G401.6 (cell line): ENCODE measurements at regions not wholly inside any gene's neighbourhood (a gene's known extent, or its start where the extent isn't known, plus 50 kb on each side); places are given as distances from the start of the nearest gene placed in this dataset.
"Not testable (repeated sequence)": the region's sequence is repeated elsewhere in the genome, so short reads cannot be mapped to it uniquely, and the experiment has no call there.

ENCODE experiments used
- FAIRE-seq: peaks from 2 replicates; lab custom pipeline; 2012; peaks lifted over from hg19 to GRCh38; lab: Jason Lieb, UNC

- no peak for FAIRE-seq
Measured at GRCh38 chr3:157624801-157625200, 121.6 kb upstream of the VEPH1 start.

- no peak for FAIRE-seq
Measured at GRCh38 chr3:157618886-157619285, 115.7 kb upstream of the VEPH1 start.

- FAIRE-seq = peak; percentile 94
Measured at GRCh38 chr3:157618075-157618760, 115.0 kb upstream of the VEPH1 start.

- FAIRE-seq = no peak
Measured at GRCh38 chr3:157614896-157615295, 111.7 kb upstream of the VEPH1 start.

- no peak for FAIRE-seq
Measured at GRCh38 chr3:157611536-157612076, 108.4 kb upstream of the VEPH1 start.

- no peak for FAIRE-seq
Measured at GRCh38 chr3:157610876-157611535, 107.8 kb upstream of the VEPH1 start.

GRCh38 chr3:157607826-157608405, 104.7 kb upstream of the VEPH1 start:
- FAIRE-seq = no peak

- no peak for FAIRE-seq
Measured at GRCh38 chr3:157606852-157607197, 103.6 kb upstream of the VEPH1 start.

GRCh38 chr3:157606011-157606851, 103.0 kb upstream of the VEPH1 start:
- no peak for FAIRE-seq

GRCh38 chr3:157605356-157605755, 102.1 kb upstream of the VEPH1 start:
- no peak for FAIRE-seq

- no peak for FAIRE-seq
Measured at GRCh38 chr3:157602424-157602823, 99.2 kb upstream of the VEPH1 start.

GRCh38 chr3:157595259-157595658, 92.0 kb upstream of the VEPH1 start:
- no peak for FAIRE-seq

- no peak for FAIRE-seq
Measured at GRCh38 chr3:157594413-157594812, 91.2 kb upstream of the VEPH1 start.

- no peak for FAIRE-seq
Measured at GRCh38 chr3:157592769-157593168, 89.6 kb upstream of the VEPH1 start.

GRCh38 chr3:157590273-157590672, 87.1 kb upstream of the VEPH1 start:
- no peak for FAIRE-seq

GRCh38 chr3:157589211-157589610, 86.0 kb upstream of the VEPH1 start:
- no peak for FAIRE-seq

GRCh38 chr3:157588386-157589060, 85.3 kb upstream of the VEPH1 start:
- no peak for FAIRE-seq

- no peak for FAIRE-seq
Measured at GRCh38 chr3:157586293-157586692, 83.1 kb upstream of the VEPH1 start.

GRCh38 chr3:157585386-157585785, 82.2 kb upstream of the VEPH1 start:
- no peak for FAIRE-seq

GRCh38 chr3:157582637-157582973, 79.4 kb upstream of the VEPH1 start:
- no peak for FAIRE-seq

GRCh38 chr3:157581956-157582636, 78.9 kb upstream of the VEPH1 start:
- FAIRE-seq = not testable (repeated sequence)

GRCh38 chr3:157581371-157581770, 78.2 kb upstream of the VEPH1 start:
- no peak for FAIRE-seq
